ENCODE measurements at regions not wholly inside any gene's neighbourhood (a gene's known extent, or its start where the extent isn't known, plus 50 kb on each side); places are given as distances from the start of the nearest gene placed in this dataset. TPM values are rescaled to one million over a fixed set of nuclear protein-coding genes. Genes with fewer than 3 reads are reported as not detected.

- Histone ChIP-seq H3K4me1 (no peaks in the 10 kb centered on the region), H3K27me3 (no peaks in the 10 kb centered on the region), H3K4me3 (no peak overlapping the region), H3K9me3 (no peaks in the 10 kb centered on the region), H3K36me3 (no peaks in the 10 kb centered on the region), H3K27ac (no peak overlapping the region)
- intact Hi-C loops (cut with DNase I; ENCODE audit: low total_unique reads): no loop called here
- TF ChIP-seq POLR2A (IDR thresholded peaks at IDR 0.05): no peak
- TF ChIP-seq CTCF (IDR thresholded peaks at IDR 0.05): no peak
- no peak for DNase-seq
Measured at GRCh38 chr6:93515736-93516135, 96.4 kb upstream of the EPHA7 start.

- no peaks in the 10 kb centered on the region for H3K36me3 ChIP-seq
- no peaks in the 10 kb centered on the region for H3K27me3 ChIP-seq
- intact Hi-C loops (cut with DNase I; ENCODE audit: low total_unique reads): no loop called here
- no peaks in the 10 kb centered on the region for H3K9me3 ChIP-seq
- no peaks in the 10 kb centered on the region for H3K4me1 ChIP-seq
- TF ChIP-seq POLR2A (IDR thresholded peaks at IDR 0.05) (no peak), CTCF (IDR thresholded peaks at IDR 0.05) (no peak)
- no peak for DNase-seq
- H3K4me3 ChIP-seq: no peak overlapping the region
- H3K27ac ChIP-seq: no peak overlapping the region
Measured at GRCh38 chr6:93498713-93499112, 79.4 kb upstream of the EPHA7 start.

- Histone ChIP-seq H3K4me1 (no peaks in the 10 kb centered on the region), H3K27me3 (no peaks in the 10 kb centered on the region), H3K4me3 (no peak overlapping the region), H3K36me3 (no peaks in the 10 kb centered on the region), H3K9me3 (no peaks in the 10 kb centered on the region), H3K27ac (no peak overlapping the region)
- TF ChIP-seq CTCF (IDR thresholded peaks at IDR 0.05): no peak
- TF ChIP-seq POLR2A (IDR thresholded peaks at IDR 0.05): no peak
- intact Hi-C loops (cut with DNase I; ENCODE audit: low total_unique reads): no loop called here
- no peak for DNase-seq
Measured at GRCh38 chr6:93496548-93496947, 77.2 kb upstream of the EPHA7 start.

GRCh38 chr6:93494057-93494456, 74.7 kb upstream of the EPHA7 start:
- DNase-seq: no peak
- no peak overlapping the region for H3K4me3 ChIP-seq
- H3K27me3 ChIP-seq: no peaks in the 10 kb centered on the region
- H3K9me3 ChIP-seq: no peaks in the 10 kb centered on the region
- no peak overlapping the region for H3K27ac ChIP-seq
- intact Hi-C loops (cut with DNase I; ENCODE audit: low total_unique reads): no loop called here
- no peaks in the 10 kb centered on the region for H3K4me1 ChIP-seq
- H3K36me3 ChIP-seq: no peaks in the 10 kb centered on the region
- TF ChIP-seq POLR2A (IDR thresholded peaks at IDR 0.05): no peak

GRCh38 chr6:93474733-93475179, 55.4 kb upstream of the EPHA7 start:
- intact Hi-C loops (cut with DNase I; ENCODE audit: low total_unique reads): no loop called here
- Histone ChIP-seq H3K4me1 (no peaks in the 10 kb centered on the region), H3K4me3 (no peak overlapping the region), H3K36me3 (no peaks in the 10 kb centered on the region), H3K27me3 (no peaks in the 10 kb centered on the region), H3K9me3 (no peaks in the 10 kb centered on the region), H3K27ac (no peak overlapping the region)
- no peak for DNase-seq
- no peak for TF ChIP-seq POLR2A (IDR thresholded peaks at IDR 0.05)

- intact Hi-C loops (cut with DNase I; ENCODE audit: low total_unique reads): no loop called here
- Histone ChIP-seq H3K27ac (no peak overlapping the region), H3K4me3 (no peak overlapping the region), H3K27me3 (no peaks in the 10 kb centered on the region), H3K9me3 (no peaks in the 10 kb centered on the region), H3K36me3 (no peaks in the 10 kb centered on the region), H3K4me1 (no peaks in the 10 kb centered on the region)
- TF ChIP-seq POLR2A (IDR thresholded peaks at IDR 0.05) (no peak), CTCF (IDR thresholded peaks at IDR 0.05) (no peak)
- DNase-seq: no peak
Measured at GRCh38 chr6:93471281-93471680, 51.9 kb upstream of the EPHA7 start.

Small RNA genes lying in the stretch of these regions (small RNA-seq; reads per million reads assigned to genes)
- not detected for gene AL078595.1
- gene RF00425: not detected
